Neural progenitor cell (in vitro differentiated cells): ENCODE measurements at regions not wholly inside any gene's neighbourhood (a gene's known extent, or its start where the extent isn't known, plus 50 kb on each side); places are given as distances from the start of the nearest gene placed in this dataset.

Experiments used
- EZH2 ChIP-seq: fragments of 200-600 bp; sonication (generic); IDR thresholded peaks from 2 replicates; pipeline ENCODE4 v1.6.1; 2017; ENCODE audit warnings: antibody characterized with exemption, mild to moderate bottlenecking, moderate library complexity
- TF ChIP-seq, protein P1 (sequence below): fragments of 200-600 bp; sonication (generic); IDR thresholded peaks from 2 replicates; pipeline ENCODE4 v1.5.1; 2017; ENCODE audit warnings: antibody characterized with exemption, mild to moderate bottlenecking

DNA sequence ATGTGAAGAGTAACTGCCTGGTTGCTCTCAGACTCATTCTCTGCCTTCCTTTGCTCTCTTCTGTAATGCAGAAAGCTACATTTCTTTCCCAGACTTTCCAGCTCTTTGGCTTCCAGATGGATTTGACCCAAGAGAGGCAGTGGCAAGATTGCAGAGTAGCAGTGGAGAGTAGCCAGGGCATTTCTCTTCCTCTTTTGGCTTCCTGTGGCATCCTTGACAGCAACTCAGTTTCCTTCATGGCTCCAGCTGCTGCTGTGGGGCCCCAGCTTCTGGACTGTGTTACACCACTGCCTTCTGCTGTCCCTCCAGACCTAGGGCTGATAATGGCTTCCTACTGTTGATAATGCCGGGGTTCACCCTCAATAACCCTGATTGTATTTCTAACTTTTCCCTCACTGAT, 469.4 kb upstream of the SPRED2 start:
- TF ChIP-seq, protein P1, sequence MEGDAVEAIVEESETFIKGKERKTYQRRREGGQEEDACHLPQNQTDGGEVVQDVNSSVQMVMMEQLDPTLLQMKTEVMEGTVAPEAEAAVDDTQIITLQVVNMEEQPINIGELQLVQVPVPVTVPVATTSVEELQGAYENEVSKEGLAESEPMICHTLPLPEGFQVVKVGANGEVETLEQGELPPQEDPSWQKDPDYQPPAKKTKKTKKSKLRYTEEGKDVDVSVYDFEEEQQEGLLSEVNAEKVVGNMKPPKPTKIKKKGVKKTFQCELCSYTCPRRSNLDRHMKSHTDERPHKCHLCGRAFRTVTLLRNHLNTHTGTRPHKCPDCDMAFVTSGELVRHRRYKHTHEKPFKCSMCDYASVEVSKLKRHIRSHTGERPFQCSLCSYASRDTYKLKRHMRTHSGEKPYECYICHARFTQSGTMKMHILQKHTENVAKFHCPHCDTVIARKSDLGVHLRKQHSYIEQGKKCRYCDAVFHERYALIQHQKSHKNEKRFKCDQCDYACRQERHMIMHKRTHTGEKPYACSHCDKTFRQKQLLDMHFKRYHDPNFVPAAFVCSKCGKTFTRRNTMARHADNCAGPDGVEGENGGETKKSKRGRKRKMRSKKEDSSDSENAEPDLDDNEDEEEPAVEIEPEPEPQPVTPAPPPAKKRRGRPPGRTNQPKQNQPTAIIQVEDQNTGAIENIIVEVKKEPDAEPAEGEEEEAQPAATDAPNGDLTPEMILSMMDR = no peak
- TF ChIP-seq EZH2 = no peak
